Neural cell (in vitro differentiated cells): ENCODE measurements at regions not wholly inside any gene's neighbourhood (a gene's known extent, or its start where the extent isn't known, plus 50 kb on each side); places are given as distances from the start of the nearest gene placed in this dataset.

ENCODE experiments used
- CTCF ChIP-seq: fragments of 450-650 bp; IDR thresholded peaks from 2 replicates; pipeline ENCODE4 v1.5.1; 2014; ENCODE audit warnings: antibody characterized with exemption, mild to moderate bottlenecking, moderate library complexity; ENCODE audit not compliant: poor library complexity, severe bottlenecking
- EZH2 ChIP-seq: fragments of 200-600, 300-800 bp; shearing (Covaris generic), sonication (generic); IDR thresholded peaks from 2 replicates; pipeline ENCODE4 v1.6.1; 2014; ENCODE audit warnings: antibody characterized with exemption, low read length, borderline replicate concordance, mild to moderate bottlenecking; ENCODE audit not compliant: insufficient read depth, poor library complexity, severe bottlenecking
- MXI1 ChIP-seq: fragments of 450-650 bp; conservative IDR thresholded peaks from 2 replicates; pipeline ENCODE4 v1.6.1; 2014; ENCODE audit warnings: antibody characterized with exemption, mild to moderate bottlenecking; ENCODE audit not compliant: poor library complexity, severe bottlenecking
- POLR2AphosphoS5 ChIP-seq: IDR thresholded peaks from 2 replicates; pipeline ENCODE4 v1.6.1; 2012
- REST ChIP-seq: IDR thresholded peaks from 2 replicates; pipeline ENCODE4 v1.6.1; 2012; ENCODE audit warnings: borderline replicate concordance
- TAF1 ChIP-seq: IDR thresholded peaks from 2 replicates; pipeline ENCODE4 v1.6.1; 2012; ENCODE audit warnings: low read depth

- TF ChIP-seq CTCF (no peak), TAF1 (no peak), EZH2 (no peak), MXI1 (no peak), REST (no peak), POLR2AphosphoS5 (no peak)
Measured at GRCh38 chr7:437329-438251, 82.1 kb downstream of the PDGFA start.
